K562 (cell line): ENCODE measurements at regions not wholly inside any gene's neighbourhood (a gene's known extent, or its start where the extent isn't known, plus 50 kb on each side); places are given as distances from the start of the nearest gene placed in this dataset.
A peak's percentile ranks its signal among the peaks of the same experiment; 100 is the strongest.

Source experiments
- ATAC-seq: fragments of 200-7000 bp; cut with Tn5 transposase; 3 replicates; pipeline ENCODE4 v1.9.1; 2020; ENCODE audit warnings: moderate library complexity
- BruUV-seq: library from RNA; stranded (reverse); fragments of 400-500 nt; replicated peaks from 2 replicates; lab custom pipeline; 2021; lab: Mats Ljungman, UMichigan
- CTCF ChIA-PET: fragments of 300-600 bp; formaldehyde crosslinking; extraction: SDS; loops from one replicate; lab custom pipeline; 2021; ENCODE audit warnings: low intra/inter-chr PET ratio; lab: Yijun Ruan, JAX
- POLR2A ChIA-PET: fragments of 300-600, 350-650 bp; sonication (Branson Sonifier 250); formaldehyde crosslinking; extraction: SDS; loops from one replicate; lab custom pipeline; 2021; ENCODE audit warnings: antibody characterized with exemption, inconsistent platforms; lab: Yijun Ruan, JAX
- DNase-seq, 4 experiments: peaks; one replicate each; pipeline versions ENCODE4 v3.0.0 to v3.0.0-alpha.2; 2011 to 2018; ENCODE audit warnings: low spot score in 3 of 4, mixed read lengths in 3 of 4; ENCODE audit errors: extremely low read depth in 1 of 4
- FAIRE-seq: peaks from 2 replicates; lab custom pipeline; 2011; peaks lifted over from hg19 to GRCh38; lab: Jason Lieb, UNC
- H2AFZ ChIP-seq: 2 replicates; pipeline ENCODE4 v1.6.0; 2011; ENCODE audit warnings: low read depth, low read length, control low read depth, inconsistent platforms
- H3K27ac ChIP-seq: fragments of 200-600 bp; 3 replicates; pipeline ENCODE4 v1.8.0; 2011; ENCODE audit warnings: low read depth, mild to moderate bottlenecking, control low read depth, inconsistent platforms, low read length, moderate library complexity, mixed read lengths; ENCODE audit errors: extremely low read depth
- H3K27me3 ChIP-seq, 2 experiments: fragments of 300-600 bp in 1 of 2; 2 replicates in 1 of 2; 3 replicates in 1 of 2; pipeline versions ENCODE4 v1.6.0 to v1.8.0; 2011; ENCODE audit warnings: inconsistent platforms in 2 of 2, low read length in 2 of 2, mild to moderate bottlenecking in 1 of 2, mixed read lengths in 1 of 2, moderate library complexity in 1 of 2; ENCODE audit not compliant: control insufficient read depth in 2 of 2, insufficient read depth in 2 of 2
- H3K36me3 ChIP-seq: fragments of 300-600 bp; 3 replicates; pipeline ENCODE4 v1.8.0; 2011; ENCODE audit warnings: mild to moderate bottlenecking, low read length, inconsistent platforms; ENCODE audit not compliant: control insufficient read depth, insufficient read depth
- H3K4me1 ChIP-seq, 2 experiments: fragments of 200-600 bp in 1 of 2; replicated peaks in 1 of 2; 2 replicates in 1 of 2; 3 replicates in 1 of 2; pipeline versions ENCODE4 v1.5.1 to v1.8.0; 2011; ENCODE audit warnings: inconsistent platforms in 2 of 2, low read length in 2 of 2, mild to moderate bottlenecking in 1 of 2, mixed read lengths in 1 of 2, moderate library complexity in 1 of 2; ENCODE audit not compliant: control insufficient read depth in 2 of 2, insufficient read depth in 2 of 2
- H3K4me2 ChIP-seq: 2 replicates; pipeline ENCODE4 v1.6.1; 2011; ENCODE audit warnings: low read length, control low read depth, inconsistent platforms, mixed read lengths; ENCODE audit not compliant: insufficient read depth
- H3K4me3 ChIP-seq: fragments of 200-600 bp; sonication (generic), shearing (Covaris generic); 2 replicates; pipeline ENCODE4 v1.5.1; 2016; ENCODE audit warnings: control low read depth, inconsistent platforms
- H3K79me2 ChIP-seq: fragments of 200-600 bp; 3 replicates; pipeline ENCODE4 v1.8.0; 2011; ENCODE audit warnings: low read length, inconsistent platforms; ENCODE audit not compliant: control insufficient read depth, insufficient read depth
- H3K9ac ChIP-seq, 2 experiments: 2 replicates each; pipeline versions ENCODE4 v1.6.0 to v1.6.1; 2011; ENCODE audit warnings: low read depth in 2 of 2, low read length in 2 of 2, control low read depth in 1 of 2, inconsistent platforms in 1 of 2, mild to moderate bottlenecking in 1 of 2, mixed read lengths in 1 of 2; ENCODE audit not compliant: insufficient read depth in 1 of 2
- H3K9me1 ChIP-seq: one replicate; pipeline ENCODE4 v1.6.0; 2011; ENCODE audit warnings: inconsistent platforms, mild to moderate bottlenecking, low read length, moderate library complexity; ENCODE audit not compliant: control insufficient read depth, insufficient read depth
- H3K9me3 ChIP-seq: replicated peaks from 2 replicates; pipeline ENCODE4 v1.5.1; 2011; ENCODE audit warnings: low read depth, low read length, inconsistent platforms; ENCODE audit not compliant: control insufficient read depth, insufficient read depth
- H4K20me1 ChIP-seq: replicated peaks from 2 replicates; pipeline ENCODE4 v1.6.1; 2011; ENCODE audit warnings: low read length, inconsistent platforms, mixed read lengths; ENCODE audit not compliant: control insufficient read depth, insufficient read depth
- C11orf30 ChIP-seq: fragments of 450-650 bp; IDR thresholded peaks from 2 replicates; pipeline ENCODE4 v1.6.1; 2016; ENCODE audit warnings: low read depth, mild to moderate bottlenecking
- MAFF ChIP-seq: IDR thresholded peaks from 2 replicates; pipeline ENCODE4 v1.6.1; 2012; ENCODE audit warnings: low read length, improper control_type of control experiment
- MAFG ChIP-seq: fragments of 450-650 bp; conservative IDR thresholded peaks from 2 replicates; pipeline ENCODE4 v1.6.1; 2016; ENCODE audit warnings: missing genetic modification characterization, missing compliant biosample characterization
- MAFK ChIP-seq: IDR thresholded peaks from 2 replicates; pipeline ENCODE4 v1.6.1; 2011; ENCODE audit warnings: low read length, improper control_type of control experiment
- MTA1 ChIP-seq: fragments of 450-650 bp; IDR thresholded peaks from 2 replicates; pipeline ENCODE4 v1.6.1; 2017; ENCODE audit warnings: borderline replicate concordance
- NFATC3 ChIP-seq: fragments of 450-650 bp; IDR thresholded peaks from 2 replicates; pipeline ENCODE4 v1.6.1; 2017; ENCODE audit warnings: mild to moderate bottlenecking
- NFIC ChIP-seq: fragments of 450-650 bp; IDR thresholded peaks from 2 replicates; pipeline ENCODE4 v1.6.1; 2017; ENCODE audit warnings: mild to moderate bottlenecking, inconsistent platforms
- POLR2H ChIP-seq: IDR thresholded peaks from 2 replicates; pipeline ENCODE4 v1.6.1; 2016; ENCODE audit warnings: missing genetic modification characterization, low read depth, mild to moderate bottlenecking, control low read depth, missing compliant biosample characterization, moderate library complexity
- ZNF143 ChIP-seq: sonication (generic); formaldehyde crosslinking; IDR thresholded peaks from 2 replicates; pipeline ENCODE4 v1.9.0; 2022; ENCODE audit warnings: mild to moderate bottlenecking, missing genetic modification reagents
- ZNF253 ChIP-seq: fragments of 250-450 bp; sonication (Bioruptor Pico); conservative IDR thresholded peaks from 2 replicates; pipeline ENCODE4 v1.6.1; 2021; ENCODE audit warnings: mild to moderate bottlenecking
- ZNF316 ChIP-seq: fragments of 450-650 bp; IDR thresholded peaks from 2 replicates; pipeline ENCODE4 v1.6.1; 2016
- ZNF764 ChIP-seq: fragments of 250-450 bp; sonication (Bioruptor Pico); IDR thresholded peaks from 2 replicates; pipeline ENCODE4 v1.4.0; 2020; ENCODE audit warnings: low read depth, mild to moderate bottlenecking, moderate library complexity
- WGBS: fragments of 100-300 bp; shearing (Covaris generic); methylation state at CpG from one replicate; pipeline ENCODE4 v1.1.6; 2016; ENCODE audit warnings: low coverage, mixed read lengths; ENCODE audit not compliant: insufficient coverage; ENCODE audit errors: missing lambda C conversion rate; 5-methylcytosine and 5-hydroxymethylcytosine counted together
- in situ Hi-C: fragments of 300-500 bp; cut with MboI; formaldehyde crosslinking; loops from 4 replicates; pipeline ENCODE4 v1.15.0; 2018; ENCODE audit warnings: inconsistent platforms, mixed read lengths
- intact Hi-C: fragments of 100-400 bp; cut with micrococcal nuclease; formaldehyde crosslinking; loops from 2 replicates; pipeline ENCODE4 v1.14.2; 2022
- TF ChIP-seq, protein P1 (sequence below): fragments of 250-450 bp; sonication (Bioruptor Pico); IDR thresholded peaks from 2 replicates; pipeline ENCODE4 v1.5.0; 2021

DNA sequence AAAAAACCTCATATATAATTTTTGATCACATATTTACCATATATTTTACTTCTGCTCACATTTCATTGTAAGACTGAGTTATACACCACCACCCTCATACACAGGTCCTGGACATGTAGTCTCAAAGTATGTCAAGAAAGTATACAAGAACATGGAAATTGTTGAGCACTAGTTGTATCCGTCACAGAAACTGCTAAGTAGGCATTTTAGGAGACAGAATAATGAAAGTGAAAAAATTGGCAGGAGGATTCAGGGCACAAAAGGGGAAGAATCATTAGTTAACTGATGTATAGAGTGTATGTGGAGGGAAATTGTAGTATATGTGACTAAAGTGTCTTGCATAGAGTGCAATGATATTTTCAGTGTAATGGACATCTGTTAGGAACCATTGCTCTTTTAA, 458.8 kb downstream of the TFAP2B start:
- TF ChIP-seq ZNF316 = peak; percentile 90
- no peak for TF ChIP-seq NFIC
- peak; percentile 79 for TF ChIP-seq MAFF
- TF ChIP-seq MAFG (tag) = peak; percentile 75
- TF ChIP-seq C11orf30 = peak; percentile 80
- peak; percentile 71 for TF ChIP-seq MAFK
- TF ChIP-seq, protein P1, sequence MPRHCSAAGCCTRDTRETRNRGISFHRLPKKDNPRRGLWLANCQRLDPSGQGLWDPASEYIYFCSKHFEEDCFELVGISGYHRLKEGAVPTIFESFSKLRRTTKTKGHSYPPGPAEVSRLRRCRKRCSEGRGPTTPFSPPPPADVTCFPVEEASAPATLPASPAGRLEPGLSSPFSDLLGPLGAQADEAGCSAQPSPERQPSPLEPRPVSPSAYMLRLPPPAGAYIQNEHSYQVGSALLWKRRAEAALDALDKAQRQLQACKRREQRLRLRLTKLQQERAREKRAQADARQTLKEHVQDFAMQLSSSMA (CRISPR knock-in tag) = no peak
- TF ChIP-seq NFATC3 = no peak
- no peak for ATAC-seq
- FAIRE-seq = peak; percentile 59

DNA sequence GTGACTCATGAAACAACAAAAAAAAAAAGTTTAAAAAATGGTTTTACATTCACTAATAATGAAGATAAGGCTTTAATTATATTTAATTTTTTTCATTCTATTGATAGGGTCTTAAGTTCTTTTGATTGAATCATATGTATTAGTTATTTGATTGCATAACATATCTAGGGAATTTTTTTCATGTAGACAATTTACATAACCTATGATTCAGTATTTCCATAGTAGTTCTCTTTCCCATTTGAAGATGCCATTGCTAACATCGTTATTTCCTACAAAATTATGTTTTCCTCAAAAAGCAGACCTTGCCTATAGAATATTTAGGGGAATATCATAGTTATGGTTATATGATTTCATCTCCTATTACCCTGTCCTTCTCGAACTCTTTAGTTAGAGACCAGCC, 463.4 kb downstream of the TFAP2B start:
- H3K4me1 ChIP-seq = no peaks in the 10 kb centered on the region
- no peaks in the 10 kb centered on the region for H3K27me3 ChIP-seq
- H3K79me2 ChIP-seq = no peaks in the 10 kb centered on the region
- H3K4me2 ChIP-seq = no peak overlapping the region
- no peaks in the 10 kb centered on the region for H3K9me3 ChIP-seq
- no peak overlapping the region for H3K9ac ChIP-seq
- H4K20me1 ChIP-seq = no peaks in the 10 kb centered on the region
- ChIA-PET POLR2A (no interaction called here), CTCF (no interaction called here)
- H3K4me3 ChIP-seq = no peak overlapping the region
- no peaks in the 10 kb centered on the region for H3K36me3 ChIP-seq
- 2% methylated on average over 2 of the region's 2 CpGs for WGBS
- ATAC-seq (no peak), FAIRE-seq (no peak), DNase-seq (no peak)
- H3K9me1 ChIP-seq = no peaks in the 10 kb centered on the region
- H3K27ac ChIP-seq = no peak overlapping the region
- no TSS peak for BruUV-seq
- H2AFZ ChIP-seq = no peak overlapping the region
- in situ Hi-C loops = no loop called here
- intact Hi-C loops = no loop called here
- TF ChIP-seq MTA1 = no peak
- no peak for TF ChIP-seq ZNF764
- TF ChIP-seq ZNF143 = no peak
- TF ChIP-seq POLR2H (tag) = no peak
- TF ChIP-seq ZNF253 = no peak

More for the DNA sequence above, 458.8 kb downstream of the TFAP2B start:
- Histone ChIP-seq H3K27me3 (no peaks in the 10 kb centered on the region), H3K9ac (no peak overlapping the region), H3K9me3 (no peaks in the 10 kb centered on the region), H3K4me1 (no peaks in the 10 kb centered on the region), H3K4me3 (no peak overlapping the region), H3K9me1 (no peaks in the 10 kb centered on the region), H2AFZ (no peak overlapping the region), H3K36me3 (no peaks in the 10 kb centered on the region), H3K4me2 (no peak overlapping the region), H3K27ac (no peak overlapping the region), H3K79me2 (no peaks in the 10 kb centered on the region), H4K20me1 (no peaks in the 10 kb centered on the region)
- in situ Hi-C loops = no loop called here
- WGBS = 14% methylated on average over 1 of the region's 1 CpG
- ChIA-PET POLR2A (interaction anchor here (1.1 kb wide), 1 partner anchor 10 kb away, joined by 3 read pairs; no protein-coding TSS in a partner anchor), CTCF (no interaction called here)
- DNase-seq = no peak
- intact Hi-C loops = no loop called here
- BruUV-seq = no TSS peak
